ENCODE measurements at regions not wholly inside any gene's neighbourhood (a gene's known extent, or its start where the extent isn't known, plus 50 kb on each side); places are given as distances from the start of the nearest gene placed in this dataset.
A peak's percentile ranks its signal among the peaks of the same experiment; 100 is the strongest.

- Histone ChIP-seq H3K36me3 (no peaks in the 10 kb centered on the region), H3K9me3 (no peaks in the 10 kb centered on the region), H3K4me3 (no peak overlapping the region), H3K27ac (no peak overlapping the region), H3K27me3 (no peaks in the 10 kb centered on the region), H3K4me1 (peaks cover 0 to 43% of the 10 kb centered on the region in 2 donors)
- TF ChIP-seq, protein P1, sequence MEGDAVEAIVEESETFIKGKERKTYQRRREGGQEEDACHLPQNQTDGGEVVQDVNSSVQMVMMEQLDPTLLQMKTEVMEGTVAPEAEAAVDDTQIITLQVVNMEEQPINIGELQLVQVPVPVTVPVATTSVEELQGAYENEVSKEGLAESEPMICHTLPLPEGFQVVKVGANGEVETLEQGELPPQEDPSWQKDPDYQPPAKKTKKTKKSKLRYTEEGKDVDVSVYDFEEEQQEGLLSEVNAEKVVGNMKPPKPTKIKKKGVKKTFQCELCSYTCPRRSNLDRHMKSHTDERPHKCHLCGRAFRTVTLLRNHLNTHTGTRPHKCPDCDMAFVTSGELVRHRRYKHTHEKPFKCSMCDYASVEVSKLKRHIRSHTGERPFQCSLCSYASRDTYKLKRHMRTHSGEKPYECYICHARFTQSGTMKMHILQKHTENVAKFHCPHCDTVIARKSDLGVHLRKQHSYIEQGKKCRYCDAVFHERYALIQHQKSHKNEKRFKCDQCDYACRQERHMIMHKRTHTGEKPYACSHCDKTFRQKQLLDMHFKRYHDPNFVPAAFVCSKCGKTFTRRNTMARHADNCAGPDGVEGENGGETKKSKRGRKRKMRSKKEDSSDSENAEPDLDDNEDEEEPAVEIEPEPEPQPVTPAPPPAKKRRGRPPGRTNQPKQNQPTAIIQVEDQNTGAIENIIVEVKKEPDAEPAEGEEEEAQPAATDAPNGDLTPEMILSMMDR (IDR thresholded peaks at IDR 0.05): no peak
- no peak for DNase-seq (ENCODE audit: low spot score)
Measured at GRCh38 chr2:43138441-43138840, 88.0 kb downstream of the ZFP36L2 start.

- Histone ChIP-seq H3K9me3 (no peaks in the 10 kb centered on the region), H3K4me3 (no peak overlapping the region), H3K36me3 (no peaks in the 10 kb centered on the region), H3K27me3 (no peaks in the 10 kb centered on the region), H3K27ac (peak overlapping the region in 1 of 2 donors; percentile 42), H3K4me1 (peaks cover 0 to 58% of the 10 kb centered on the region in 2 donors)
- DNase-seq (ENCODE audit: low spot score): no peak
- TF ChIP-seq, protein P1 (IDR thresholded peaks at IDR 0.05): no peak
Measured at GRCh38 chr2:43136876-43137275, 89.5 kb downstream of the ZFP36L2 start.

- H3K9me3 ChIP-seq: no peaks in the 10 kb centered on the region
- no peaks in the 10 kb centered on the region for H3K36me3 ChIP-seq
- H3K27me3 ChIP-seq: no peaks in the 10 kb centered on the region
- peaks cover 0 to 65% of the 10 kb centered on the region in 2 donors for H3K4me1 ChIP-seq
- H3K4me3 ChIP-seq: no peak overlapping the region
- peak overlapping the region in 1 of 2 donors; percentile 42 for H3K27ac ChIP-seq
- no peak for DNase-seq (ENCODE audit: low spot score)
- TF ChIP-seq, protein P1 (IDR thresholded peaks at IDR 0.05): no peak
Measured at GRCh38 chr2:43136011-43136799, 90.2 kb downstream of the ZFP36L2 start.

GRCh38 chr2:43135583-43135982 lies 90.8 kb downstream of the ZFP36L2 start:
- H3K4me1 ChIP-seq: peaks cover 0 to 69% of the 10 kb centered on the region in 2 donors
- no peaks in the 10 kb centered on the region for H3K27me3 ChIP-seq
- no peaks in the 10 kb centered on the region for H3K9me3 ChIP-seq
- TF ChIP-seq, protein P1 (IDR thresholded peaks at IDR 0.05): no peak
- H3K36me3 ChIP-seq: no peaks in the 10 kb centered on the region
- H3K27ac ChIP-seq: peak overlapping the region in 1 of 2 donors; percentile 42
- no peak for DNase-seq (ENCODE audit: low spot score)
- no peak overlapping the region for H3K4me3 ChIP-seq

DNA sequence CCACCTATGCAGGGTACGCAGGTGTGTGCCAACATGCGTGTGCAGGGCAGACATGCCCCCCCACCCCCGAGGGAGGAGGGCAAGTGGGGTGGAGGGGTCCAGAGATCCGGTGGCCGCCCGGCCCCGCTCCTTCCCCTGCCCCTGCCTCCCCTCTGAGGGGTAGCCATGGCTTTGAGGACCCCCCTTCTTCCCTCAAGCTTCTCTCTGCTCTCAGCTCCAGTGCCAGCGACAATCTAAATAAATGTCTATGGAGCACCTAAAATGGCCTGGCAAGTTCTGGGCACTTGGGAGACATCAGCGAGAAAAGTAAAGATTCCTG lies 91.9 kb downstream of the ZFP36L2 start:
- Histone ChIP-seq H3K27me3 (no peaks in the 10 kb centered on the region), H3K4me1 (peaks cover 0 to 69% of the 10 kb centered on the region in 2 donors), H3K9me3 (no peaks in the 10 kb centered on the region), H3K4me3 (no peak overlapping the region), H3K27ac (no peak overlapping the region), H3K36me3 (no peaks in the 10 kb centered on the region)
- no peak for DNase-seq (ENCODE audit: low spot score)
- TF ChIP-seq, protein P1 (IDR thresholded peaks at IDR 0.05): no peak
